GM18498 (cell line): ENCODE measurements at regions not wholly inside any gene's neighbourhood (a gene's known extent, or its start where the extent isn't known, plus 50 kb on each side); places are given as distances from the start of the nearest gene placed in this dataset.

Experiments
- ATAC-seq: cut with Tn5 transposase; IDR thresholded peaks from one replicate; pipeline ENCODE4 v1.9.1; 2021; ENCODE audit warnings: mild to moderate bottlenecking, moderate library complexity; ENCODE audit not compliant: unreplicated experiment

- no peak for ATAC-seq
These were observed 363.7 kb downstream of the SLC4A3 start for GRCh38 chr2:219991116-219991515.

GRCh38 chr2:219995399-219995798 is 368.0 kb downstream of the SLC4A3 start:
- no peak for ATAC-seq

GRCh38 chr2:219995991-219996765 is 368.7 kb downstream of the SLC4A3 start:
- ATAC-seq = no peak

- ATAC-seq = no peak
These were observed 370.0 kb downstream of the SLC4A3 start for GRCh38 chr2:219997341-219997851.

GRCh38 chr2:219998107-219998506 is 370.7 kb downstream of the SLC4A3 start:
- no peak for ATAC-seq

GRCh38 chr2:219998714-219999227 is 371.3 kb downstream of the SLC4A3 start:
- no peak for ATAC-seq

GRCh38 chr2:220000080-220000479 is 372.6 kb downstream of the SLC4A3 start:
- ATAC-seq = no peak

GRCh38 chr2:220000586-220000985 is 373.2 kb downstream of the SLC4A3 start:
- ATAC-seq = no peak

- no peak for ATAC-seq
These were observed 374.3 kb downstream of the SLC4A3 start for GRCh38 chr2:220001751-220002150.

GRCh38 chr2:220002251-220002650 is 374.8 kb downstream of the SLC4A3 start:
- ATAC-seq = no peak

GRCh38 chr2:220002699-220003098 is 375.3 kb downstream of the SLC4A3 start:
- no peak for ATAC-seq

- no peak for ATAC-seq
These were observed 377.9 kb downstream of the SLC4A3 start for GRCh38 chr2:220005362-220005761.

GRCh38 chr2:220006152-220006621 is 378.8 kb downstream of the SLC4A3 start:
- no peak for ATAC-seq

- no peak for ATAC-seq
These were observed 384.4 kb downstream of the SLC4A3 start for GRCh38 chr2:220011859-220012258.

- ATAC-seq = no peak
These were observed 387.5 kb downstream of the SLC4A3 start for GRCh38 chr2:220014961-220015360.

- ATAC-seq = no peak
These were observed 388.1 kb downstream of the SLC4A3 start for GRCh38 chr2:220015576-220015975.

- no peak for ATAC-seq
These were observed 397.8 kb downstream of the SLC4A3 start for GRCh38 chr2:220025207-220025606.

GRCh38 chr2:220029013-220029412 is 401.6 kb downstream of the SLC4A3 start:
- no peak for ATAC-seq

GRCh38 chr2:220033546-220033945 is 406.1 kb downstream of the SLC4A3 start:
- no peak for ATAC-seq

- ATAC-seq = no peak
These were observed 407.1 kb downstream of the SLC4A3 start for GRCh38 chr2:220034426-220035130.

- ATAC-seq = no peak
These were observed 409.0 kb downstream of the SLC4A3 start for GRCh38 chr2:220036431-220036830.

- ATAC-seq = no peak
These were observed 412.9 kb downstream of the SLC4A3 start for GRCh38 chr2:220040346-220040745.
